DND-41 (cell line): ENCODE measurements at regions not wholly inside any gene's neighbourhood (a gene's known extent, or its start where the extent isn't known, plus 50 kb on each side); places are given as distances from the start of the nearest gene placed in this dataset.

Experiments used
- ATAC-seq: fragments of 200-7000 bp; cut with Tn5 transposase; 3 replicates; pipeline ENCODE4 v1.9.1; 2021; ENCODE audit warnings: low read depth; ENCODE audit not compliant: insufficient read depth
- DNase-seq: peaks from one replicate; pipeline ENCODE4 v3.0.0-alpha.2; 2020
- H2AFZ ChIP-seq: 2 replicates; pipeline ENCODE4 v1.6.0; 2012; ENCODE audit warnings: low read depth, low read length
- H3K27ac ChIP-seq: 2 replicates; pipeline ENCODE4 v1.5.1; 2012; ENCODE audit warnings: low read length, inconsistent platforms
- H3K27me3 ChIP-seq: fragments of 200-600 bp; sonication (generic); 2 replicates; pipeline ENCODE4 v1.6.0; 2012; ENCODE audit warnings: low read length, mild to moderate bottlenecking, inconsistent platforms; ENCODE audit not compliant: insufficient read depth, poor library complexity
- H3K36me3 ChIP-seq: 2 replicates; pipeline ENCODE4 v1.5.1; 2012; ENCODE audit warnings: low read length, inconsistent platforms; ENCODE audit not compliant: insufficient read depth
- H3K4me1 ChIP-seq: 2 replicates; pipeline ENCODE4 v1.5.1; 2012; ENCODE audit warnings: mild to moderate bottlenecking, low read length; ENCODE audit not compliant: insufficient read depth
- H3K4me2 ChIP-seq: 2 replicates; pipeline ENCODE4 v1.6.0; 2012; ENCODE audit warnings: mild to moderate bottlenecking, moderate library complexity, low read length, inconsistent platforms; ENCODE audit not compliant: insufficient read depth
- H3K4me3 ChIP-seq, 2 experiments: fragments of 200-600 bp in 1 of 2; shearing (Covaris generic) in 1 of 2; 2 replicates each; pipeline ENCODE4 v1.5.1; 2012 to 2016; ENCODE audit warnings: inconsistent platforms in 2 of 2, low read length in 2 of 2, mild to moderate bottlenecking in 2 of 2, low read depth in 1 of 2, moderate library complexity in 1 of 2
- H3K79me2 ChIP-seq: 2 replicates; pipeline ENCODE4 v1.6.0; 2012; ENCODE audit warnings: low read length, inconsistent platforms; ENCODE audit not compliant: insufficient read depth
- H3K9ac ChIP-seq: 2 replicates; pipeline ENCODE4 v1.6.0; 2012; ENCODE audit warnings: low read depth, mild to moderate bottlenecking, inconsistent platforms, low read length, moderate library complexity
- H3K9me3 ChIP-seq: 2 replicates; pipeline ENCODE4 v1.5.1; 2012; ENCODE audit warnings: low read length, moderate library complexity, mild to moderate bottlenecking, inconsistent platforms; ENCODE audit not compliant: insufficient read depth, severe bottlenecking
- H4K20me1 ChIP-seq: 2 replicates; pipeline ENCODE4 v1.6.0; 2012; ENCODE audit warnings: low read length; ENCODE audit not compliant: insufficient read depth
- EZH2 ChIP-seq: IDR thresholded peaks from 3 replicates; pipeline ENCODE4 v1.6.1; 2012; ENCODE audit warnings: borderline replicate concordance, low read depth, mild to moderate bottlenecking, moderate library complexity, low read length, inconsistent platforms; ENCODE audit not compliant: severe bottlenecking
- TF ChIP-seq, protein P1 (sequence below): IDR thresholded peaks from 2 replicates; pipeline ENCODE4 v1.5.1; 2012; ENCODE audit warnings: borderline replicate concordance, low read length, moderate library complexity, mild to moderate bottlenecking; ENCODE audit not compliant: poor library complexity, severe bottlenecking; ENCODE audit errors: extremely low read depth

DNA sequence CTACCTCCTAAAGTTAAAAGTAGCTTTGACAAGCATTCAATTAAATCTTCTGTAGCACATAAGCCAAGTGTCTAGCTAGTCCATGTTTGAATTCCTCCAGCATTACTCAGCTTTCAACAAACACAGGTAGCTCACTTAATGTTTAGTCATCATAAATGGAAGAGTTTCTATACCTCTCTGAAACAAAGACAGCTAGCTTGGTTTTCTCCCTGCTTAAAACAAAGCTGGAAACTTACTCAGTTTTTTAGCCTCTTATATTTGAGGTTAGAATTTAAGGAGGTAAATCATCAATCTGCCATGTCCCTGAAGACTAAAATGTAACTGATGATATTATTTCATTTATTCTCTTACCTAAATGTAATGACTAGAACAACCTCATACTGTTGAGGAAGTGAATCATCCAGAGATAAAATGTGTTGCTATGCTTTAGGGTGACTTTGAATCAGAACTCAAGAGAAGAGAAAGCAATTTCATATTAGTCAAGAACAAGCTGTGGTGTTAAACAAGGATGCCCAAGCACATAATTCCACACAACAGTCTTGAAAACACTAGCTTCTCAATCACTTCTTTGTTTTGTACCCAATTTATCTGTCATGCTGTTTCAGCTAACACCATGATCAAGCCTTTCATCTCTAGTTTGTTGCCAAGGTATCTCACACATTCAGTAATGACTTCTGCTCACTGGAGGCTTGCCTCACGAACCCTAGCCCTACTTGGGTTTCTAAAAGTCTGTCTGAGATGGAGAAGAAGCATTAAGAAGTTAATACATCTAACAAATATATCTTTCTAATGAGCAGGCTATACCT is 251.9 kb downstream of the EPM2A start:
- no peak overlapping the region for H3K4me3 ChIP-seq
- no peak overlapping the region for H2AFZ ChIP-seq
- ATAC-seq, result no peak
- H3K36me3 ChIP-seq, result no peaks in the 10 kb centered on the region
- no peak overlapping the region for H3K9ac ChIP-seq
- no peaks in the 10 kb centered on the region for H3K4me1 ChIP-seq
- no peaks in the 10 kb centered on the region for H3K27me3 ChIP-seq
- H3K4me2 ChIP-seq, result no peak overlapping the region
- DNase-seq, result no peak
- no peaks in the 10 kb centered on the region for H3K79me2 ChIP-seq
- H3K27ac ChIP-seq, result no peak overlapping the region
- no peaks in the 10 kb centered on the region for H3K9me3 ChIP-seq
- TF ChIP-seq EZH2, result no peak
- TF ChIP-seq, protein P1, sequence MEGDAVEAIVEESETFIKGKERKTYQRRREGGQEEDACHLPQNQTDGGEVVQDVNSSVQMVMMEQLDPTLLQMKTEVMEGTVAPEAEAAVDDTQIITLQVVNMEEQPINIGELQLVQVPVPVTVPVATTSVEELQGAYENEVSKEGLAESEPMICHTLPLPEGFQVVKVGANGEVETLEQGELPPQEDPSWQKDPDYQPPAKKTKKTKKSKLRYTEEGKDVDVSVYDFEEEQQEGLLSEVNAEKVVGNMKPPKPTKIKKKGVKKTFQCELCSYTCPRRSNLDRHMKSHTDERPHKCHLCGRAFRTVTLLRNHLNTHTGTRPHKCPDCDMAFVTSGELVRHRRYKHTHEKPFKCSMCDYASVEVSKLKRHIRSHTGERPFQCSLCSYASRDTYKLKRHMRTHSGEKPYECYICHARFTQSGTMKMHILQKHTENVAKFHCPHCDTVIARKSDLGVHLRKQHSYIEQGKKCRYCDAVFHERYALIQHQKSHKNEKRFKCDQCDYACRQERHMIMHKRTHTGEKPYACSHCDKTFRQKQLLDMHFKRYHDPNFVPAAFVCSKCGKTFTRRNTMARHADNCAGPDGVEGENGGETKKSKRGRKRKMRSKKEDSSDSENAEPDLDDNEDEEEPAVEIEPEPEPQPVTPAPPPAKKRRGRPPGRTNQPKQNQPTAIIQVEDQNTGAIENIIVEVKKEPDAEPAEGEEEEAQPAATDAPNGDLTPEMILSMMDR, result no peak
- no peaks in the 10 kb centered on the region for H4K20me1 ChIP-seq

GRCh38 chr6:145485288-145485687 is 250.0 kb downstream of the EPM2A start:
- Histone ChIP-seq H3K36me3 (no peaks in the 10 kb centered on the region), H3K4me3 (no peak overlapping the region), H3K79me2 (no peaks in the 10 kb centered on the region), H3K4me1 (no peaks in the 10 kb centered on the region), H4K20me1 (no peaks in the 10 kb centered on the region), H2AFZ (no peak overlapping the region), H3K9ac (no peak overlapping the region), H3K9me3 (no peaks in the 10 kb centered on the region), H3K27me3 (no peaks in the 10 kb centered on the region), H3K4me2 (no peak overlapping the region), H3K27ac (no peak overlapping the region)
- DNase-seq (no peak), ATAC-seq (no peak)
- TF ChIP-seq, protein P1, result no peak
- no peak for TF ChIP-seq EZH2

GRCh38 chr6:145486306-145486705 is 249.0 kb downstream of the EPM2A start:
- H3K4me1 ChIP-seq, result no peaks in the 10 kb centered on the region
- ATAC-seq (no peak), DNase-seq (no peak)
- H4K20me1 ChIP-seq, result no peaks in the 10 kb centered on the region
- TF ChIP-seq EZH2, result no peak
- TF ChIP-seq, protein P1, result no peak
- H3K9ac ChIP-seq, result no peak overlapping the region
- H3K79me2 ChIP-seq, result no peaks in the 10 kb centered on the region
- no peaks in the 10 kb centered on the region for H3K27me3 ChIP-seq
- H3K4me2 ChIP-seq, result no peak overlapping the region
- H3K4me3 ChIP-seq, result no peak overlapping the region
- no peaks in the 10 kb centered on the region for H3K36me3 ChIP-seq
- H2AFZ ChIP-seq, result no peak overlapping the region
- H3K27ac ChIP-seq, result no peak overlapping the region
- H3K9me3 ChIP-seq, result no peaks in the 10 kb centered on the region
